A549 (cell line): ENCODE measurements at regions not wholly inside any gene's neighbourhood (a gene's known extent, or its start where the extent isn't known, plus 50 kb on each side); places are given as distances from the start of the nearest gene placed in this dataset.

ENCODE experiments used
- CEBPB ChIP-seq, 2 experiments: fragments of >200 bp in 1 of 2; sonication (Bioruptor Twin) in 1 of 2; formaldehyde crosslinking in 1 of 2; IDR thresholded peaks; 2 replicates each; pipeline ENCODE4 v1.6.1; 2012 to 2016
- CTCF ChIP-seq: fragments of >200 bp; sonication (Bioruptor Twin); formaldehyde crosslinking; IDR thresholded peaks from 3 replicates; pipeline ENCODE4 v1.5.1; 2016
- EHMT2 ChIP-seq: fragments of 200-600 bp; sonication (generic); IDR thresholded peaks from 2 replicates; pipeline ENCODE4 v1.6.1; 2016; ENCODE audit warnings: antibody characterized with exemption, low read depth, mild to moderate bottlenecking, moderate library complexity
- HDAC2 ChIP-seq: fragments of 200-600 bp; sonication (generic); IDR thresholded peaks from 2 replicates; pipeline ENCODE4 v1.6.1; 2016
- JUN ChIP-seq, 2 experiments: fragments of >200 bp; sonication (Bioruptor Twin); formaldehyde crosslinking; IDR thresholded peaks; 2 replicates in 1 of 2; 3 replicates in 1 of 2; pipeline ENCODE4 v1.6.1; 2016 to 2017
- KDM1A ChIP-seq: fragments of 200-600 bp; sonication (generic); IDR thresholded peaks from 2 replicates; pipeline ENCODE4 v1.6.1; 2016; ENCODE audit warnings: low read depth, mild to moderate bottlenecking
- MAFK ChIP-seq: fragments of 450-650 bp; IDR thresholded peaks from 2 replicates; pipeline ENCODE4 v1.6.1; 2014; ENCODE audit not compliant: partially characterized antibody
- MAZ ChIP-seq: fragments of 150-350 bp; IDR thresholded peaks from 2 replicates; pipeline ENCODE4 v1.6.1; 2014; ENCODE audit warnings: antibody characterized with exemption, low read depth, low read length, borderline replicate concordance
- MYC ChIP-seq: IDR thresholded peaks from 2 replicates; pipeline ENCODE4 v1.6.1; 2012; ENCODE audit warnings: mild to moderate bottlenecking, inconsistent platforms, low read length, improper control_type of control experiment, borderline replicate concordance
- POLR2A ChIP-seq: IDR thresholded peaks from 2 replicates; pipeline ENCODE4 v1.6.1; 2012; ENCODE audit warnings: mild to moderate bottlenecking, low read length
- RAD21 ChIP-seq, 2 experiments: fragments of >200 bp in 1 of 2; sonication (Bioruptor Twin) in 1 of 2; formaldehyde crosslinking in 1 of 2; IDR thresholded peaks in 1 of 2; conservative IDR thresholded peaks in 1 of 2; 2 replicates in 1 of 2; 3 replicates in 1 of 2; pipeline ENCODE4 v1.6.1; 2012 to 2018; ENCODE audit warnings: inconsistent platforms in 1 of 2
- TF ChIP-seq, protein P1 (sequence below): IDR thresholded peaks from 2 replicates; pipeline ENCODE4 v1.6.1; 2012; ENCODE audit warnings: low read depth, borderline replicate concordance
- TF ChIP-seq, protein P2 (sequence below): fragments of 200-600 bp; sonication (generic); IDR thresholded peaks from 2 replicates; pipeline ENCODE4 v1.6.1; 2016; ENCODE audit warnings: antibody characterized with exemption, mild to moderate bottlenecking, moderate library complexity

- TF ChIP-seq, protein P1, sequence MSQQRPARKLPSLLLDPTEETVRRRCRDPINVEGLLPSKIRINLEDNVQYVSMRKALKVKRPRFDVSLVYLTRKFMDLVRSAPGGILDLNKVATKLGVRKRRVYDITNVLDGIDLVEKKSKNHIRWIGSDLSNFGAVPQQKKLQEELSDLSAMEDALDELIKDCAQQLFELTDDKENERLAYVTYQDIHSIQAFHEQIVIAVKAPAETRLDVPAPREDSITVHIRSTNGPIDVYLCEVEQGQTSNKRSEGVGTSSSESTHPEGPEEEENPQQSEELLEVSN = no peak
- no peak for TF ChIP-seq RAD21 (conservative IDR thresholded peaks at IDR 0.05 in 1 of 2, IDR thresholded peaks at IDR 0.05 in 1 of 2)
- no peak for TF ChIP-seq MAFK
- no peak for TF ChIP-seq MYC
- TF ChIP-seq CTCF = no peak
- no peak for TF ChIP-seq POLR2A
- no peak for TF ChIP-seq CEBPB (IDR thresholded peaks at IDR 0.05)
- no peak for TF ChIP-seq HDAC2
- TF ChIP-seq EHMT2 = no peak
- TF ChIP-seq, protein P2, sequence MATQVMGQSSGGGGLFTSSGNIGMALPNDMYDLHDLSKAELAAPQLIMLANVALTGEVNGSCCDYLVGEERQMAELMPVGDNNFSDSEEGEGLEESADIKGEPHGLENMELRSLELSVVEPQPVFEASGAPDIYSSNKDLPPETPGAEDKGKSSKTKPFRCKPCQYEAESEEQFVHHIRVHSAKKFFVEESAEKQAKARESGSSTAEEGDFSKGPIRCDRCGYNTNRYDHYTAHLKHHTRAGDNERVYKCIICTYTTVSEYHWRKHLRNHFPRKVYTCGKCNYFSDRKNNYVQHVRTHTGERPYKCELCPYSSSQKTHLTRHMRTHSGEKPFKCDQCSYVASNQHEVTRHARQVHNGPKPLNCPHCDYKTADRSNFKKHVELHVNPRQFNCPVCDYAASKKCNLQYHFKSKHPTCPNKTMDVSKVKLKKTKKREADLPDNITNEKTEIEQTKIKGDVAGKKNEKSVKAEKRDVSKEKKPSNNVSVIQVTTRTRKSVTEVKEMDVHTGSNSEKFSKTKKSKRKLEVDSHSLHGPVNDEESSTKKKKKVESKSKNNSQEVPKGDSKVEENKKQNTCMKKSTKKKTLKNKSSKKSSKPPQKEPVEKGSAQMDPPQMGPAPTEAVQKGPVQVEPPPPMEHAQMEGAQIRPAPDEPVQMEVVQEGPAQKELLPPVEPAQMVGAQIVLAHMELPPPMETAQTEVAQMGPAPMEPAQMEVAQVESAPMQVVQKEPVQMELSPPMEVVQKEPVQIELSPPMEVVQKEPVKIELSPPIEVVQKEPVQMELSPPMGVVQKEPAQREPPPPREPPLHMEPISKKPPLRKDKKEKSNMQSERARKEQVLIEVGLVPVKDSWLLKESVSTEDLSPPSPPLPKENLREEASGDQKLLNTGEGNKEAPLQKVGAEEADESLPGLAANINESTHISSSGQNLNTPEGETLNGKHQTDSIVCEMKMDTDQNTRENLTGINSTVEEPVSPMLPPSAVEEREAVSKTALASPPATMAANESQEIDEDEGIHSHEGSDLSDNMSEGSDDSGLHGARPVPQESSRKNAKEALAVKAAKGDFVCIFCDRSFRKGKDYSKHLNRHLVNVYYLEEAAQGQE = no peak
- no peak for TF ChIP-seq MAZ
- TF ChIP-seq KDM1A = no peak
- TF ChIP-seq JUN (IDR thresholded peaks at IDR 0.05) = no peak
These were observed 163.6 kb downstream of the SPRY2 start for GRCh38 chr13:80177327-80177726.
